NT2/D1 (cell line): ENCODE measurements at regions not wholly inside any gene's neighbourhood (a gene's known extent, or its start where the extent isn't known, plus 50 kb on each side); places are given as distances from the start of the nearest gene placed in this dataset.

ENCODE experiments used
- DNase-seq: peaks from one replicate; pipeline ENCODE4 v3.0.0-alpha.2; 2011; ENCODE audit warnings: low read depth, low spot score
- H3K27me3 ChIP-seq: 2 replicates; pipeline ENCODE4 v1.6.0; 2011; ENCODE audit warnings: mild to moderate bottlenecking; ENCODE audit not compliant: insufficient read length, insufficient read depth
- H3K36me3 ChIP-seq: 2 replicates; pipeline ENCODE4 v1.6.1; 2011; ENCODE audit warnings: mild to moderate bottlenecking, low read length, mixed read lengths; ENCODE audit not compliant: insufficient read depth, insufficient read length
- H3K4me1 ChIP-seq: 2 replicates; pipeline ENCODE4 v1.5.1; 2011; ENCODE audit not compliant: insufficient read depth, insufficient read length
- H3K4me3 ChIP-seq: 2 replicates; pipeline ENCODE4 v1.5.1; 2011; ENCODE audit warnings: low read depth; ENCODE audit not compliant: insufficient read length
- H3K9ac ChIP-seq: 2 replicates; pipeline ENCODE4 v1.6.0; 2011; ENCODE audit warnings: low read depth; ENCODE audit not compliant: insufficient read length
- H3K9me3 ChIP-seq: 2 replicates; pipeline ENCODE4 v1.5.1; 2011; ENCODE audit warnings: mild to moderate bottlenecking, low read length; ENCODE audit not compliant: insufficient read depth
- SUZ12 ChIP-seq: IDR thresholded peaks from 2 replicates; pipeline ENCODE4 v1.6.1; 2011; ENCODE audit not compliant: insufficient read length, insufficient read depth; ENCODE audit errors: extremely low read depth
- YY1 ChIP-seq: IDR thresholded peaks from 2 replicates; pipeline ENCODE4 v1.6.1; 2011; ENCODE audit not compliant: insufficient read length, insufficient read depth
- ZNF274 ChIP-seq: IDR thresholded peaks from 2 replicates; pipeline ENCODE4 v1.6.1; 2011; ENCODE audit warnings: mild to moderate bottlenecking, low read depth, low read length

DNA sequence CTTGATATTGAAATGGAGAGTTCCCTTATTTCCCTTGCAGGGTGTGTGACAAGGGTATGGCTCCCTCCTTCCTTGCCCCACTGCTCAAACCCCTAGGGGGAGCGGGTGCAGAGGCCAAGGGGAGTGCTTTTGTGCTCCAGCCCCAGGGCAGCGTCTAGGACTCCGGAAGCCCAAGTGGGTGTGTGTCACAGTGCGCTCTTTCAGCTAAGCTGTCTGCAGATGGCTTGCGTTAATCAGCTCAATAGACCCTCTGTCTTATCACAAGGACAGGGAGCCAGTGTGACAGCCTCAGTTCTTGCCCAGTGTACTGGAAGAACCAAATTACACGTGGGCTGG is 523.6 kb upstream of the LMCD1 start:
- no peaks in the 10 kb centered on the region for H3K36me3 ChIP-seq
- DNase-seq = no peak
- no peak overlapping the region for H3K4me3 ChIP-seq
- H3K4me1 ChIP-seq = no peaks in the 10 kb centered on the region
- H3K9me3 ChIP-seq = no peaks in the 10 kb centered on the region
- TF ChIP-seq ZNF274 (no peak), SUZ12 (no peak), YY1 (no peak)
- no peak overlapping the region for H3K9ac ChIP-seq
- no peaks in the 10 kb centered on the region for H3K27me3 ChIP-seq

DNA sequence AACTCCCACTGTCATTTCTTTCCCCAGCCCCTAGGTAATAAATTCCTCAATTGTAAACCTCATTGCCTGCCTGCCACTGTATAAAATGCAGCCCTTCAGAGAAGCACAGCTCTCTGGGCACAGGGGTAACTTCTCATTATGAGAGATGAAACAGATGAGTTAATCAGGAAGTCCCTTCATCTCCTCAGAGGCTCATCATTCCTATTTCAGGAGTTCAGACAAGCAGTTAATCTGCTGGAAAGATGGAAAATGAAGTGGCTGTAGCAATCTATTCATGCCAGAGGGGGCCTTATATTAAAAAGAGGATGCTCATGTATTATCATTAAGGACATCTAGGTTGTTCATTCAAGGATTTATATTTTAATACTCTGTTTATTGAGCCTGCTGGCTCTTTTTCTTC is 519.5 kb upstream of the LMCD1 start:
- H3K27me3 ChIP-seq = no peaks in the 10 kb centered on the region
- H3K36me3 ChIP-seq = no peaks in the 10 kb centered on the region
- H3K9ac ChIP-seq = no peak overlapping the region
- no peak for DNase-seq
- no peaks in the 10 kb centered on the region for H3K9me3 ChIP-seq
- TF ChIP-seq SUZ12 = no peak
- TF ChIP-seq ZNF274 = no peak
- no peak for TF ChIP-seq YY1
- H3K4me1 ChIP-seq = no peaks in the 10 kb centered on the region
- no peak overlapping the region for H3K4me3 ChIP-seq

DNA sequence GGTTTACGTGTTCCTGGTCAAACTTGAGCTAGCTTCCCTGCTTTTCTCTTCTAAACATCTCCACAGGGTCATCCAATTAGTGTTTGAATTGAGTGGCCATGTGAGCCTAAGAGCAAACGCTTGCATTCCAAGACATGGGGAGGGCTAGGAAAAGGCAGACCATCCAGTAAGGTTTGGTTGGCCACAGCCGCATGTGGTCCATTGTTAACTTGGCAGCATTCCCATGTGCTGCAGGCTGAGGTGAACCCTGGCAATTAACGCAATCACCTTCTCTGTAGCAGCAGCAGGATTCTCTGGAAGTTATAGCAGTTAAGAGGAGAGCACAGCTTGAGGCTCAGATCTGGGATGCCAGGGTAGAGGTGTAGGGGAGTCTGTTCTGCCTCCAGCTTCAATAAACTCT is 502.2 kb upstream of the LMCD1 start:
- Histone ChIP-seq H3K9ac (no peak overlapping the region), H3K4me3 (no peak overlapping the region), H3K27me3 (no peaks in the 10 kb centered on the region), H3K9me3 (no peaks in the 10 kb centered on the region), H3K4me1 (no peaks in the 10 kb centered on the region), H3K36me3 (no peaks in the 10 kb centered on the region)
- TF ChIP-seq YY1 = no peak
- no peak for TF ChIP-seq SUZ12
- no peak for TF ChIP-seq ZNF274
- DNase-seq = peak; percentile 59

DNA sequence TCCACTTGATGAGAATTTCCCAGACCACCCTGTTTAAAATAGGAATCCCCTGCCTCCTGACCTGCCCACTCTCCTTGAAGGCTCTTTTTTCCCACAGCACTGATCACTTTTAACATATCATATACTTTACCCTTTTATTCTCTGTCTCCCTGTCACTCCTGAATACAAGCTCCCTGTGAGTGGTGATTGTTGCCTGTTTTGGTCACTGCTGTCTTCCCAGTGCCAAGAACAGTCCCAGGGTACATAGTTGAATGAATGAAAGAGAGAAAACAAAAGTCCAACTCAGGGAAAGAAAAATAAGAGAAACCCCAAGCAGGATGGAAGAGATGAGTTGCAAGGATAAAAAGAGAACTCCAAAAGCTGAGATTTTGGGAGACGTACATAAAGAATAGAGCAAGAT is 500.3 kb upstream of the LMCD1 start:
- H3K9me3 ChIP-seq = no peaks in the 10 kb centered on the region
- no peak overlapping the region for H3K4me3 ChIP-seq
- TF ChIP-seq YY1 = no peak
- no peak for TF ChIP-seq ZNF274
- TF ChIP-seq SUZ12 = no peak
- no peaks in the 10 kb centered on the region for H3K36me3 ChIP-seq
- H3K9ac ChIP-seq = no peak overlapping the region
- H3K27me3 ChIP-seq = no peaks in the 10 kb centered on the region
- DNase-seq = no peak
- no peaks in the 10 kb centered on the region for H3K4me1 ChIP-seq

DNA sequence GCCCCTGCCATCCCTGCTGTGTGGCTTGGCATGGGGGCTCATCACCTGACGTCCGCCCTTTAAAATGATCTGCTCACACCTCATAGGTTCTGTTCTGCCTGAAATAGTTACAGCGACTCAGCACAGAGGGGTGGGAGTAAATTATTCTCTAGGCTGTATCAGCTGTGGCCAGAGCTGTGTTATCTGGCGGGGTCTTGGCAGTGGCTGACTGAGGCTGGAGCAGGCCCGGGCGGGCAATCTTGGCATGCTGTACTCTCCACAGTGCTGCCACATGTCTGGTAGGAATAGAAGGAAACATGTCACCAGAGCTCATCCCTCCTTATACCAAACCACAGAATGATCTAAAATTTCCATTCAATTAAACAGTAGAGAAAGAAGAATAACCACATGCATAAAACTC is 499.9 kb upstream of the LMCD1 start:
- no peak for TF ChIP-seq ZNF274
- Histone ChIP-seq H3K36me3 (no peaks in the 10 kb centered on the region), H3K4me1 (no peaks in the 10 kb centered on the region), H3K9me3 (no peaks in the 10 kb centered on the region), H3K4me3 (no peak overlapping the region), H3K9ac (no peak overlapping the region), H3K27me3 (no peaks in the 10 kb centered on the region)
- no peak for DNase-seq

DNA sequence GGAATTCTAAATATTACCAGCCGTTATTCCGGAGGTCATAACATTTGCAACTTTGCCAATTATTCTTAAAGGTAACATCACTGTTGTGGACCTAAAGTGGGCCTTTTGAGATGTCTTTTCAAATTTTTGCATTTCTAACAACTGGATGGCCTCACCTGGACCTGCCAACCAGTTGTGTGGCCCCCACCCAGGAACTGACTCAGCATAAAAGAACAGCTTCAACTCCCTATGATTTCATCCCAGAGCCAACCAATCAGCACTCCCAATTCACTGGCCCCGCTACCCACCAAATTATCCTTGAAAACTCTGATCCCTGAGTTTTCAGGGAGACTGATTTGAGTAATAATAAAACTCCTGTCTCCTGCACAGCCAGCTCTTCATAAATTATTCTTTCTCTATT is 489.7 kb upstream of the LMCD1 start:
- Histone ChIP-seq H3K4me1 (no peaks in the 10 kb centered on the region), H3K4me3 (no peak overlapping the region), H3K9ac (no peak overlapping the region), H3K9me3 (peaks cover 7% of the 10 kb centered on the region; the same call in 1 of the 2 replicates), H3K27me3 (no peaks in the 10 kb centered on the region), H3K36me3 (no peaks in the 10 kb centered on the region)
- TF ChIP-seq SUZ12 (no peak), ZNF274 (no peak), YY1 (no peak)
- no peak for DNase-seq

DNA sequence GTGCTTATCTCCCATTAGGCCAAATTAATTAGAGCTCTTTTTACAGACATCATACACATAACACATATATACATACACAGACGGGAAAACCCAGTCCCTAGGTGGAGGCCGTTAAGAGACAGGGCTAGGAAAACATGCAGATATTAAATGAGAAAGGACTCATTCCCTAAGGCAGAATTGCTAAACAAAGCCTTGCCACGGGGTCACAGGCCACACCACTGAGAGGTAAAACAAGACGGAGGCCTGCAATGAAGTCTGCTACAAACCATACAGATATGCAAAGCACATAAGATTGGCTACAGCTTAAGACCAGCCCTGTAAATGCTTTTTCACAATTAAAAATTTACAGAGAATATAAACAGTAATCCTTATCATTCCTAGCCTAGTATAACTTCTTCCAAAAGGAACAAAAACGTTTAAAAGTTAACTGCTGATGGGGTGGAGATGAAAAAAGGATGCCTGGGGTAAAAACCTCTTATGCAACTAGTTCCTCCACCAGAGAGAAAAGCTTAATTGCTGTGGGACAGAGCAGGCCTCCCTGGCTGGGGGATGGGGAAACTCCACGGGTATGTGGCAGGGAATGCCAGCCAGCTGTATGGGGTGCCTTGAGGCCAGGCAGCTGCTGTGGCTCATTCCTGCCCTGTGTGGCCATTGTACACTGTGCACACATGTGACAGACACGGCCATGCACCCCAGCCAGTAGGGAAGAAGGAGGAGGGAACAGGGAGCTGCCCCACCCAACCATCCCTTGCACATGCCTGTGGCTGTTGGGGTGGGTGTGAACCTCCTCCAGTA is 481.4 kb upstream of the LMCD1 start:
- no peak overlapping the region for H3K4me3 ChIP-seq
- DNase-seq = no peak

DNA sequence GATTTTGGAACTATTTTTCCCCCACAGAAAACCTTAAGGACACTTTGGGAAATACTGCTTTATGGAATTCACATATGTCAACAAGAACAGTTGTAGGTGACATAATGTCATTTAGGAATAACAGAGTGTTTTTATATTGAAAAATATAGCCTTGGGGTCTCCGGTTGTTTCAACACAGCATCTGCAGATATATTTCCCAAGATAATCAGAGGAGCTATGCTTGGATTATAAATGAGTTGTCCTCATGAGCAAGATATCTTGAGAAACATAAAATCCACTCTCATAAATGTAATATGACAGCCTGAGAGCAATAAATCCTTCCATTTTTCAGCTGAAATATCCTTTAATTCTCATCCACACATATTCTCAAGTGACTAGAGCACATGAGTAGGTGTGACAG is 473.7 kb upstream of the LMCD1 start:
- Histone ChIP-seq H3K27me3 (no peaks in the 10 kb centered on the region), H3K4me3 (no peak overlapping the region), H3K9ac (no peak overlapping the region), H3K4me1 (no peaks in the 10 kb centered on the region), H3K36me3 (no peaks in the 10 kb centered on the region), H3K9me3 (peaks cover 12% of the 10 kb centered on the region; the same call in 1 of the 2 replicates)
- no peak for TF ChIP-seq ZNF274
- TF ChIP-seq YY1 = no peak
- no peak for TF ChIP-seq SUZ12
- no peak for DNase-seq

More for the DNA sequence above, 481.4 kb upstream of the LMCD1 start:
- H3K9ac ChIP-seq = no peak overlapping the region
- H3K36me3 ChIP-seq = no peaks in the 10 kb centered on the region
- no peaks in the 10 kb centered on the region for H3K4me1 ChIP-seq
- H3K9me3 ChIP-seq = peaks cover 43% of the 10 kb centered on the region
- TF ChIP-seq ZNF274 (no peak), YY1 (no peak), SUZ12 (no peak)
- no peaks in the 10 kb centered on the region for H3K27me3 ChIP-seq
